B cell (primary cell): ENCODE measurements at regions not wholly inside any gene's neighbourhood (a gene's known extent, or its start where the extent isn't known, plus 50 kb on each side); places are given as distances from the start of the nearest gene placed in this dataset.

Experiments used
- CTCF ChIP-seq: fragments of 200-600 bp; IDR thresholded peaks from one replicate; pipeline ENCODE4 v1.8.0; 2022; ENCODE audit warnings: antibody characterized with exemption, mild to moderate bottlenecking
- EZH2 ChIP-seq: IDR thresholded peaks from 2 replicates; pipeline ENCODE4 v1.6.1; 2012; ENCODE audit warnings: borderline replicate concordance, low read depth, mild to moderate bottlenecking, moderate library complexity, low read length; ENCODE audit not compliant: insufficient read depth, poor library complexity, severe bottlenecking

- TF ChIP-seq EZH2 (no peak), CTCF (no peak)
Measured at GRCh38 chr2:157935378-157935906, 59.3 kb upstream of the ACVR1 start.
